A549 (cell line): ENCODE measurements at regions not wholly inside any gene's neighbourhood (a gene's known extent, or its start where the extent isn't known, plus 50 kb on each side); places are given as distances from the start of the nearest gene placed in this dataset.

Source experiments
- CTCF ChIP-seq: fragments of >200 bp; sonication (Bioruptor Twin); formaldehyde crosslinking; IDR thresholded peaks from 3 replicates; pipeline ENCODE4 v1.5.1; 2016
- EP300 ChIP-seq, 2 experiments: fragments of >200 bp; sonication (Bioruptor Twin); formaldehyde crosslinking; IDR thresholded peaks; 2 replicates in 1 of 2; 3 replicates in 1 of 2; pipeline ENCODE4 v1.6.1; 2016 to 2017
- HMGXB4 ChIP-seq: fragments of 250-450 bp; sonication (Bioruptor Pico); IDR thresholded peaks from 2 replicates; pipeline ENCODE4 v1.5.0; 2021; ENCODE audit warnings: mild to moderate bottlenecking, moderate library complexity, borderline replicate concordance
- POLR2A ChIP-seq: IDR thresholded peaks from 2 replicates; pipeline ENCODE4 v1.6.1; 2012; ENCODE audit warnings: mild to moderate bottlenecking, low read length

- no peak for TF ChIP-seq CTCF
- no peak for TF ChIP-seq EP300 (IDR thresholded peaks at IDR 0.05)
- TF ChIP-seq POLR2A = no peak
- no peak for TF ChIP-seq HMGXB4
Measured at GRCh38 chr5:60517094-60517694, 182.8 kb downstream of the DEPDC1B start.
